ENCODE measurements at regions not wholly inside any gene's neighbourhood (a gene's known extent, or its start where the extent isn't known, plus 50 kb on each side); places are given as distances from the start of the nearest gene placed in this dataset.

DNA sequence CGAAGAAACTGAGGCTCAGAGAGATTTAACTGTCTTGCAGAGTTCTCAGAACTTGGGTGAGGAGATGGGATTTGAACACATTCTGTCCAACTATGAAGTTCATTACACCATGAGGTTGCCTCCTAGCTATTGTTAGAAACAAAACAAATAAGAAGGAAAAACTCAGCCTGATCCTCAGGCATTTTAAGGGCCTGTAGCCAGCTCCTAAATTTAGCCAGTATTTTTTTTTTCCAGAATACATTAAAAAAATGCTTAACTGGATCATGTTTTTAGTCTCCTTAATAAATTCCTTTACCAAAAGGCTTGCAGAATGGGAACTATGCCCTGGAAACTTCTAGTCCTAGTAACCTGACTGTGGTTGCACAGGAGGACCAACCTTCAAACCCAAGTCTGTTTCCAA is 212.0 kb downstream of the CSNK2A3 start:
- no peak for DNase-seq (ENCODE audit: low read depth in 4 of 4, low spot score in 3 of 4)

GRCh38 chr11:11140510-11140909 is 212.5 kb downstream of the CSNK2A3 start:
- no peak for DNase-seq (ENCODE audit: low read depth in 4 of 4, low spot score in 3 of 4)

DNA sequence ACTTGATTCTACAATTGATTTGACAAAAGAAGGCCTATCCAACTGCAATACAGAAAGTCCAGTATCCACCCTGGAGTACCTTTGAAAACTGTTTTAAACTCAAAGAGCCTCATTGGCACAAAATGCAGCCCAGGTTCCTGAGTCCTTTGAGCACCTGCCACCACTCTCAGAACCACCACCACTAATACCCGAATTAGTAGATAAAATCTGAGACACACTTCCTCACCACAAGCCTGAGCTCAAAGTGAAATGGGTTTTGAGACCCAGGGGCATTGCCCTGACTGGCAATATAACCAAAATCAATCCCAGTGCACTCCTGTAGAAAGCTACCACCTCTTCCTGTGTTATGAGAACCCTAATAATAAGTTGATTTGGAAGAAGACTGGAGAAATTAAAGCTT is 215.7 kb downstream of the CSNK2A3 start:
- no peak for DNase-seq (ENCODE audit: low read depth in 4 of 4, low spot score in 3 of 4)

- no peak for DNase-seq (ENCODE audit: low read depth in 4 of 4, low spot score in 3 of 4)
Observed at GRCh38 chr11:11135820-11136476, 217.1 kb downstream of the CSNK2A3 start.

GRCh38 chr11:11129118-11129517 is 223.9 kb downstream of the CSNK2A3 start:
- DNase-seq (ENCODE audit: low read depth in 4 of 4, low spot score in 3 of 4) = no peak

DNA sequence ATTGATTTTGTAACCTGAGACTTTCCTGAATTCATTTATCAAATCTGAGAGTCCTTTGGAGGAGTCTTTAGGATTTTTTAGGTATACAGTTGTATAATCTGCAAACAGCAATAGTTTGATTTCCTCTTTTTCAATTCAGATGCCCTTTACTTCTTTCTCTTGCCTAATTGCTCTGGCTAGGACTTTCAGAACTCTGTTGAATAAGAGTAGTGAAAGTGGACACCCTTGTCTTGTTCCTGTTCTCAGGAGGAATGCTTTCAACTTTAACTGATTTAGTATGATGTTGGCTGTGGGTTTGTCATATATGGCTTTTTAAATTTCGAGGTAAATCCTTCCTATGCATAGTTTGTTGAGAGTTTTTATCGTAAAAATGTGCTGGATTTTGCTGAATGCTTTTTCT is 227.4 kb downstream of the CSNK2A3 start:
- DNase-seq (ENCODE audit: low read depth in 4 of 4, low spot score in 3 of 4) = no peak

DNA sequence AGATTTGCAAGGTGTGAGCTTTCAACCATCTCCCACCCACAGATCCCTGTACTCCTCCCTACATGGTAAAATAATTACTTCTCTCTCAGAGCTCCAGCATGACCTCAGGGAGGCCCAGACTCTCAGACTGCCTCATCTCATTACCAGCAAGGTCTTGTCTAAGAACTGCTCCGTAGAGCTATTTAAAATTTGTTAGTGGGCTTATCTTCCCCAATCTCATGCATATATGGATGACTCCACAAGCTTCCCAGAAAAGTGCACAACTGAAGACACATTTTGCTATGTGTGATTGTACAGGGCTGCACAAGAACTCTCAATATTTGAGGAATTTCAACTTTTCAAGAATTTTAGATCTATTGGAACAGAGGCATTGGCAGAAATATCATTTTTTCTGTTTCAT is 230.3 kb downstream of the CSNK2A3 start:
- no peak for DNase-seq (ENCODE audit: low read depth in 4 of 4, low spot score in 3 of 4)

DNA sequence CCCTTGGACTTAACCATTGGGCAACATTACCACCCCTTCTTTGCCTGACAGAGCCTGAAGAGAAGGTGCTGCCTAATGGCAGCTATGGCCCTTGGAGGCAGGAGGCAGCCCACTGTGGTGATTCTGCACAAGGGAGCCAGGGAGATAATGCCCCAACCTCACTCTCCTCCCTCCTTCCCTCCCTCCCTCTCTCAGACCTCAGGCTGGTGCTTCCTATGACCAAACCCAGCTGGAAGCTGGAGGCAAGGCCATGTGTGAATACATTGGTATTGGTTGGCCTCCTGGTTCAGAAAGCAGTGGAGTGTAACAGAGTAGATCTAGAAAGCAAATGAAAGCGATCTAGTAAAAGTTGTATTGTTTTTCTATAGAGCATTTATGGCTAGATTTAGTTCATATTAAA is 233.1 kb downstream of the CSNK2A3 start:
- DNase-seq (ENCODE audit: low read depth in 4 of 4, low spot score in 3 of 4) = no peak

DNA sequence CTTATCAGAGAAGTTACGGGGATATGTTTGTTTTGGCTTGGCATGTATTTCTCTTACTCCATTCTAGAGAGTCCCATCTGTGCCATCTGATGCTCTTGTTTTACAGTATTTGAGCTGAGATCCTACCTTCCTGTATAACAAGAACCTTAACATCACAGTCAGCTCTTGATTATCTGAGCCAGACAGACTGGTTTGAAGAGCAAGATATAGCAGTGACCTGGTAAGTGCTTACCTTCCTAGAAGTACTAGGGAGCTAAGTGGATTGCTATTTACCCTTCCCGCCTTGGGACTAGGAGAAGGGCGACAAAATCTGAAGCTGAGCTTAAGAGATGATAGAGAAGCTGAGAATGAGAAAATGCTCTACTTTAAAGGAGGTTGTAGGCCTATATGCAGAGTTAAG is 235.3 kb downstream of the CSNK2A3 start:
- DNase-seq (ENCODE audit: low read depth in 4 of 4, low spot score in 3 of 4) = no peak

DNA sequence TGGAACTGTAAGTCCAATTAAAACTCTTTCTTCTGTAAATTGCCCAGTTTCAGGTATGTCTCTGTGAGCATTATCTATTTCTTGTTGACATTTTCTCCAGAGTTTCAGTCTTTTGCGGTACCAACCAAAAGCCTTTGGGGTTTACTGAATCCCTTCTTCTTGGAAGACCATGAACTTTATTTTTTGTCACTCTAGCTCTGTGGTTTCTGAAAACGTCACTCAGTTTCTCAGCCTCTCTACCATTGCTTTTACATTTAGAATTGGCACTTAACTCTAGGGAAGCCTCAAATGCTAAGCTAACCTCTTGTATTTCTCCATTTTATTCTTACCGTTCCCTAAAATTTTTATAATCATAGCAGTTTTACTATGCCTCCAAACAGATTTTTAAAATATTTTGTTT is 237.6 kb downstream of the CSNK2A3 start:
- no peak for DNase-seq (ENCODE audit: low read depth in 4 of 4, low spot score in 3 of 4)

GRCh38 chr11:11113626-11114025 is 239.4 kb downstream of the CSNK2A3 start:
- DNase-seq (ENCODE audit: low read depth in 4 of 4, low spot score in 3 of 4) = no peak

DNA sequence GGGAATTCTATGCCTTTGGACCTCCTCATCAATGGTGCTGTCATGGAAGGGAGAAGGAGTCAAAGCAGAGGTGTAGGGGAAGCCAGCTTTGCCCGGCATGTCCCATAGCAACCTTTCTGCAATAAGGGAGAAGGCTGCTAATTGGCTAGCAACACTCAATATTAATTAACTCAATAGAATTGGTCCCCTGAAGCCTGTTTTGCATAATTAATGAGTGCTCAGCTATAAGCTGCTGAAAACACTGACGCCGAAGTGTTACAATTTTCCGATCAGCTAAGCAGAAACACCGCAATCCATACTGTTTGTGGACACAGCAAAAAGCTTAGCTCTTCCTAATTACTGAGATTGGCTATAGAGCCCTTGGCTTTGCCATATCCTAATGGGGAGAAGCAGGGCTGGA is 245.0 kb downstream of the CSNK2A3 start:
- no peak for DNase-seq (ENCODE audit: low read depth in 4 of 4, low spot score in 3 of 4)

DNA sequence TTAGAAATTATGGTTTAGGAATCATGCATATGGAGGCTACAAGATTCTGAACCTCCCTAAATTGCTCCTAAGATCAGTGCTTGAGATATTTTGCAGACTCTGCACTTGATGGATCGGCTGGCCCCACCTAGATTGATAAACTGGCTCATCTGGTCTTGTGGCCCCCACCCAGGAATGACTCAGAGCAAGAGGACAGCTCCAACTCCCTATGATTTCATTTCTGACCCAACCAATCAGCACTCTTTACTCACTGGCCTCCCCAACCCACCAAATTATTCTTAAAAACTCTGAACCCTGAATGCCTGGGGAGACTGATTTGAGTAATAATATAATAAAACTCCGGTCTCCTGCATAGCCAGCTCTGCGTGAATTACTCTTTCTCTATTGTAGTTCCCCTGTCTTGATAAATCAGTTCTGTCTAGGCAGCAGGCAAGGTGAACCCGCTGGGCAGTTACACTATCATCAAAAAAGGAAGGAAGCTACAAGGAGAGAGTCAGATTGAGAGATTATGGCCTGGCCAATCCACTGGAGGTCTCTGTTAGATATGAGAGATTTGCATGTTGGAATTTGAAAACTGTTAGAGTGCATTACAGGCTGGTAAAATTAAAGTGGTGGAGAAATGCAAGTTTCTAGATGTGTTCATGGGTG is 245.8 kb downstream of the CSNK2A3 start:
- no peak for DNase-seq (ENCODE audit: low read depth in 4 of 4, low spot score in 3 of 4)

DNA sequence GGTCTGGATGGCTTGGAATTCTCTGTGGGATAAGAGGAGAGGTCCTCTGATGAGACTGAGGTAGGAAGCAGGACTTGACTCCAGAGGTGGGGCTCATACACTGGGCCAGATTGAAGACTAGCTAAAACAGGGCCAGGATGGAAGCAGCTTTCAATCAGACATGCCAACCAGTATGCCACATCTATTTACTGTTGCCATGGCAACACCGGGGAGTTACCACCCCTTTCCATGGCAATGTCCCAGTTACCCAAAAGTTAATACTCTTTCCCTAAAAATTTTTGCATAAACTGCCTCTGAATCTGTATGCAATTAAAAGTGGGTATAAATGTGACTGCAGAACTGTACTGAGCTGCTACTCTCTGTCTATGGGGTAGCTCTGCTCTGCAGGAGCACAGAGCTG is 247.5 kb upstream of the ZBED5 start:
- DNase-seq (ENCODE audit: low read depth in 4 of 4, low spot score in 3 of 4) = no peak

DNA sequence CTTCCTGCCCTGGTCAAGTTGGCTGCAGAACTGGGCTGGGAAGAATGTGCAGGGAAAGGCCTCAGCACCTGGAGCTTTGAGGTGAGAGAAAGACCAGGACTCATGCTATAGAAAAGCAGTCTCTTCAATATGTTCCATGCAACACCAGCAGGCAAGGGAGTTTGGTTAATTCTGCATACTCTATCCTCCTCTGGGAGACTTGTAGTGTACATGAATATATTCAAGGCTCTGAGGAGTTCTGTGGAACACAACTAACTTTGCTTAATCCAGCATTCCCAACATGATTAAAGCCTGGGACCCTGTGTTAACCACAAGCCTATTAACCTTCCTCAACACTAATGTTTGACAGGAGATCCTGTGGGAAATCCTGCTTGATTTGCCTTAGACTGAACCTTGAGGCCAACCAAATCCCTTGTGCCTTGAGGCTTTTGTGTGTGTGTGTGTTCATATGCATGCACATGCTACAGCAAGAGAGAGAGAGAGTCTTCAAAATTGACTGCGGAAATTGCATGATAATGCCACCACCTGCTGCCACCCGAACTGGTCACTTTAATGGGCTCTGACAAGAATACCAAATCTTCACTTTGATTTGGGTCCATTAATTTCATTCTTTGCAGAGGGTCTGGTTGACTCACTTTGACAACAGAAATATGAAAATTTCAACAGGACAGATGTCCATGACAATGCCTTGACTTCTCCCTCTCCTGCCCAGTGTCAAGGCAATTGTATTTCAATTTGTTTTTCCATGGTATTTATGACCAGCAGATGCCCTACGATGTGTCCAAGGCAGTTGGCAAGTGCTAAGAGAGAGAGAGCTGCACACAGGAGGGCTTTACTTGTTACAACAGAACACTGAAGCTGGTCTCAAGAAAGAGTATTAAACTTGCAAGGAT is 238.2 kb upstream of the ZBED5 start:
- DNase-seq (ENCODE audit: low read depth in 4 of 4, low spot score in 3 of 4) = no peak

GRCh38 chr11:11090495-11090894 is 232.6 kb upstream of the ZBED5 start:
- no peak for DNase-seq (ENCODE audit: low read depth in 4 of 4, low spot score in 3 of 4)

DNA sequence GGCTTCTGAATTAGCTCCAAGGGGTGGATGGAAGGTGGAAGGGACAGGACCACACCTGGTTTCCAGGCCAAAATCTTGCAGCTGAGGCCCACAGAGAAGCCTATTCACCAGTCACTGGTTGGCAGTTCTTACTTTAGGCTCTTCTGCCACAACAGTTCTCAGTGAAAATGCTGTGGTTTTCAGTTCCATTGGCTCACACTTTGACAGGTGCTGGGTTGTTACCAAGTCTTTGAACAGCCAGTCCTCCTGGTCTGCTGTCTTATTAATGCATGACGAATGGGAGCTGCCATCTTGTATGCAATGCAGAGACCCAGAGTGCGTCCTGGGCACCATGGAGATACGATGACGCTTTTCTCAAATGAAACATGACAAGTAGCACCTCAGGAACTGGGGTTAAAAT is 232.0 kb upstream of the ZBED5 start:
- DNase-seq (ENCODE audit: low read depth in 4 of 4, low spot score in 3 of 4) = no peak

DNA sequence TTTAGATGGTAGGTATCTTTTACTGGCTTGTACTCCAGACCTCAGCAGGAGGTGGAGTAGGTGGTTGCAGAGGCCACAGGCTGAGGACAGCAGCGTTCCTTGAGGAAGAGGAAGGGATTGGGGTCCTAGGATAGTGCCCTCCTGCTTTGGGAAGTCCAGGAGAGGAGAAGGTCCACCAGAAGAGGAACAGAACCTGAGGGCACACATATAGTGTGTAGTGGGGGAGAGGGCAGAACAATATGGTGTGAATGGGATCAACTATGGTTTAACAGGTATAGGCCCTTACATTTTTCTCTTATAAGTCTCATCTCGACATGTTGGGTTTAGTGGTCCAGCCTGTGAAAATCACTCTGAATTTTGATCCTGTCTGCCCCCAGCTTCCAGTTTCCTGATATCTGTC is 229.1 kb upstream of the ZBED5 start:
- DNase-seq (ENCODE audit: low read depth in 4 of 4, low spot score in 3 of 4) = no peak

DNA sequence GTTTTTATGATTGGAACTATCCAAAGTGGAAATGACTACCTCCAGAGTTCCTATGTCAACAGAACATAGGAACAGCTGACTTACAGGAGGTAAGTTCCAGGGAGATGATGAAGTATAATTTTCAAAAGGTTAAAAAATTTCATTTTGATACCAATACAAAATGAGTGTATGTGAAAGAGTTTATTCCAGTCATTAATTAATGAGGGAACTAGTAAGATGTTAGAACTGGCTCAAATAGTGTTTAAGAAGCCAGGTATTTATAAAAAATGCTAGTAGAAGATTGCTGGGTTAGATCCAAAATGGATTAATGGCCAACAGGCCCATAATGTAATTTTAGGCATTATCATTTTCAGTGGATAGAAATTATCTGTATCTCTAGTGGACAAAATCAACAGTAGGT is 227.7 kb upstream of the ZBED5 start:
- no peak for DNase-seq (ENCODE audit: low read depth in 4 of 4, low spot score in 3 of 4)

- DNase-seq (ENCODE audit: low read depth in 4 of 4, low spot score in 3 of 4) = no peak
Observed at GRCh38 chr11:11084337-11084736, 226.5 kb upstream of the ZBED5 start.

DNA sequence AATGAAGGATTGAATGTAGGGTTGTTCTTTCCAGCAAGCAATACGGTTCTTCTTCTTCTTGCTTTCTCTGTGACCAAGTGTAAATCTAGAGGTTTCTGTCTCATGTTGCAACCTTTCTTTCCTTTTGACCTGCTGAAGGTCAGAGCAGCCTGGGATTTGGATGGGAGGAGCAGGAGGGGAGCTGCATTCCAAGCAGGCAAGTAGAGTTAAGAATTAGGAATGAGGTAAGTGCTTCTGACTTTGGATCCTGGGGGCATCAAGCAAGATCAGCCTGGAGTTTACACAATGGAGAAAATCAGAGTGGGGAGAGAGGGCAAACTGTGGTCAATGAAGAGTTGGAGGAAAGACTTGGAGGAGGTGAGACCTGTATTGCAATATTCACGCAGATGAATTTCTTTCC is 225.6 kb upstream of the ZBED5 start:
- no peak for DNase-seq (ENCODE audit: low read depth in 4 of 4, low spot score in 3 of 4)

- DNase-seq (ENCODE audit: low read depth in 4 of 4, low spot score in 3 of 4) = no peak
Observed at GRCh38 chr11:11082646-11083045, 224.8 kb upstream of the ZBED5 start.
